ENCODE measurements at regions not wholly inside any gene's neighbourhood (a gene's known extent, or its start where the extent isn't known, plus 50 kb on each side); places are given as distances from the start of the nearest gene placed in this dataset.
"Not testable (repeated sequence)": the region's sequence is repeated elsewhere in the genome, so short reads cannot be mapped to it uniquely, and the experiment has no call there.

GRCh38 chr4:95952538-95952937 lies 112.6 kb downstream of the PDHA2 start:
- not testable (repeated sequence) for TF ChIP-seq CTCF (IDR thresholded peaks at IDR 0.05); EZH2 (IDR thresholded peaks at IDR 0.05; ENCODE audit: borderline replicate concordance, insufficient read depth, low read depth, low read length, poor library complexity, severe bottlenecking)
